Effector memory CD4-positive, alpha-beta T cell (primary cell): ENCODE measurements at regions not wholly inside any gene's neighbourhood (a gene's known extent, or its start where the extent isn't known, plus 50 kb on each side); places are given as distances from the start of the nearest gene placed in this dataset.

Source experiments
- DNase-seq, 3 donors: peaks; one replicate each; pipeline ENCODE4 v3.0.0-alpha.2; 2020
- H3K27ac ChIP-seq: 2 replicates; pipeline ENCODE4 v1.7.0; 2013; ENCODE audit warnings: mild to moderate bottlenecking, low read length, moderate library complexity; ENCODE audit not compliant: insufficient read depth, poor library complexity, severe bottlenecking
- H3K27me3 ChIP-seq: replicated peaks from 2 replicates; pipeline ENCODE4 v1.7.0; 2013; ENCODE audit warnings: mild to moderate bottlenecking, low read length; ENCODE audit not compliant: insufficient read depth, control insufficient read depth, poor library complexity, severe bottlenecking
- H3K36me3 ChIP-seq: 2 replicates; pipeline ENCODE4 v1.7.0; 2013; ENCODE audit warnings: mild to moderate bottlenecking, low read length, moderate library complexity; ENCODE audit not compliant: control insufficient read depth, insufficient read depth
- H3K4me1 ChIP-seq: 2 replicates; pipeline ENCODE4 v1.7.0; 2013; ENCODE audit warnings: low read length, mild to moderate bottlenecking; ENCODE audit not compliant: control insufficient read depth, insufficient read depth, poor library complexity, severe bottlenecking
- H3K4me3 ChIP-seq: 2 replicates; pipeline ENCODE4 v1.7.0; 2013; ENCODE audit warnings: low read length, low read depth, mild to moderate bottlenecking; ENCODE audit not compliant: insufficient read depth, poor library complexity, severe bottlenecking
- H3K9me3 ChIP-seq: 2 replicates; pipeline ENCODE4 v1.7.0; 2013; ENCODE audit warnings: mild to moderate bottlenecking, low read length, moderate library complexity; ENCODE audit not compliant: control insufficient read depth

- no peak for DNase-seq
- H3K27ac ChIP-seq, result no peak overlapping the region
- no peaks in the 10 kb centered on the region for H3K27me3 ChIP-seq
- H3K4me1 ChIP-seq, result no peaks in the 10 kb centered on the region
- H3K9me3 ChIP-seq, result no peaks in the 10 kb centered on the region
- no peak overlapping the region for H3K4me3 ChIP-seq
- no peaks in the 10 kb centered on the region for H3K36me3 ChIP-seq
These were observed 617.0 kb upstream of the CDH18 start for GRCh38 chr5:20604992-20605391.

GRCh38 chr5:20601678-20602100, 613.7 kb upstream of the CDH18 start:
- H3K36me3 ChIP-seq, result no peaks in the 10 kb centered on the region

GRCh38 chr5:20590356-20590755, 602.4 kb upstream of the CDH18 start:
- DNase-seq, result no peak
- no peaks in the 10 kb centered on the region for H3K27me3 ChIP-seq
- H3K27ac ChIP-seq, result no peak overlapping the region
- no peaks in the 10 kb centered on the region for H3K4me1 ChIP-seq
- no peaks in the 10 kb centered on the region for H3K36me3 ChIP-seq
- H3K9me3 ChIP-seq, result no peaks in the 10 kb centered on the region
- H3K4me3 ChIP-seq, result no peak overlapping the region

More at GRCh38 chr5:20601678-20602100, 613.7 kb upstream of the CDH18 start:
- Histone ChIP-seq H3K27me3 (no peaks in the 10 kb centered on the region), H3K4me1 (no peaks in the 10 kb centered on the region), H3K27ac (no peak overlapping the region), H3K9me3 (no peaks in the 10 kb centered on the region), H3K4me3 (no peak overlapping the region)
- no peak for DNase-seq

DNA sequence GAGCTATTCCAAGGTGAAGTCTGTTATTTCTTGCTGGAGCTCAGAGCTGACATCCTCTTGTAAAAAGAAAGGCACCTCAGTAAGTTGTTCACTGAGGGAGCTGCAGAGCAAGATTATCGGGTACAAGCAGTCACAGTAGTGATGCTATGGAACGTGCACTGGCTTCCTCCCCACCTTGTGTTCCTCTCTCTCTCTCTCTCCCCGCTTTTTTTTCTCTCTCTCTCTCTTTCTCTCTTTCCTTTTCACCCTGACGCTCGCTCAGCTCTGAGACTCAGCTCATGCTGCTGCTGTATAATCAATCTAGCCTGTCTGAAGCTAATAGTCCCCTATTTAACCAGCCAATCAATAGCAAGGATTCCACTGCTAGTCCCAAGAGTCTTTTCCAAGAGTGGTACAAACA, 587.6 kb upstream of the CDH18 start:
- no peak overlapping the region for H3K27ac ChIP-seq
- H3K9me3 ChIP-seq, result no peaks in the 10 kb centered on the region
- H3K27me3 ChIP-seq, result no peaks in the 10 kb centered on the region
- no peak overlapping the region for H3K4me3 ChIP-seq
- H3K4me1 ChIP-seq, result no peaks in the 10 kb centered on the region
- DNase-seq, result no peak
- no peaks in the 10 kb centered on the region for H3K36me3 ChIP-seq

GRCh38 chr5:20574576-20574975, 586.6 kb upstream of the CDH18 start:
- Histone ChIP-seq H3K9me3 (no peaks in the 10 kb centered on the region), H3K27me3 (no peaks in the 10 kb centered on the region), H3K4me1 (no peaks in the 10 kb centered on the region), H3K36me3 (no peaks in the 10 kb centered on the region), H3K27ac (no peak overlapping the region), H3K4me3 (no peak overlapping the region)
- DNase-seq, result no peak

GRCh38 chr5:20572614-20573013, 584.6 kb upstream of the CDH18 start:
- DNase-seq, result no peak
- H3K36me3 ChIP-seq, result no peaks in the 10 kb centered on the region
- no peak overlapping the region for H3K27ac ChIP-seq
- no peaks in the 10 kb centered on the region for H3K9me3 ChIP-seq
- no peak overlapping the region for H3K4me3 ChIP-seq
- H3K27me3 ChIP-seq, result no peaks in the 10 kb centered on the region
- H3K4me1 ChIP-seq, result no peaks in the 10 kb centered on the region

- H3K36me3 ChIP-seq, result no peaks in the 10 kb centered on the region
- no peak overlapping the region for H3K27ac ChIP-seq
- DNase-seq, result no peak
- H3K9me3 ChIP-seq, result no peaks in the 10 kb centered on the region
- H3K27me3 ChIP-seq, result no peaks in the 10 kb centered on the region
- H3K4me3 ChIP-seq, result no peak overlapping the region
- no peaks in the 10 kb centered on the region for H3K4me1 ChIP-seq
These were observed 582.5 kb upstream of the CDH18 start for GRCh38 chr5:20570486-20570885.

DNA sequence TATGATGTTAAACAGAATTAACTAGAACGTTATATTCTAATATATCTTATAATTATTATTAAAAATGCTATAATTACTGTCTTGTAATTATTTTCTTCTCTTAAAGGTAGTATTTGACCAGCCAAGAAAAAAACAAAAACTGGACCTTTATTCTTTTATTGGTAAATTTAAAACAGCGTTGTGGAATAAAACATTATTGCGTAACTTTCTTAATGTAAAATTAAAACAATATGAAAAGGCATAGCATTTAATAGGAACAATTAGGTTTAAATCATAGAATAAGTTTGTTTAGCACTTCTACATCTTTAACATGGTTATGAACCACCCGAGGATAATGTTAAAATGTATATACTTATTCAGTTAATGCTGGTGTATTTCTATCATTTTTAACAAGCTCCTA, 574.5 kb upstream of the CDH18 start:
- Histone ChIP-seq H3K4me1 (no peaks in the 10 kb centered on the region), H3K9me3 (no peaks in the 10 kb centered on the region), H3K27ac (no peak overlapping the region), H3K36me3 (no peaks in the 10 kb centered on the region), H3K27me3 (no peaks in the 10 kb centered on the region), H3K4me3 (no peak overlapping the region)
- DNase-seq, result no peak

- H3K4me3 ChIP-seq, result no peak overlapping the region
- no peaks in the 10 kb centered on the region for H3K36me3 ChIP-seq
- H3K9me3 ChIP-seq, result no peaks in the 10 kb centered on the region
- no peak for DNase-seq
- no peak overlapping the region for H3K27ac ChIP-seq
- no peaks in the 10 kb centered on the region for H3K4me1 ChIP-seq
- H3K27me3 ChIP-seq, result no peaks in the 10 kb centered on the region
These were observed 571.8 kb upstream of the CDH18 start for GRCh38 chr5:20559845-20560244.

DNA sequence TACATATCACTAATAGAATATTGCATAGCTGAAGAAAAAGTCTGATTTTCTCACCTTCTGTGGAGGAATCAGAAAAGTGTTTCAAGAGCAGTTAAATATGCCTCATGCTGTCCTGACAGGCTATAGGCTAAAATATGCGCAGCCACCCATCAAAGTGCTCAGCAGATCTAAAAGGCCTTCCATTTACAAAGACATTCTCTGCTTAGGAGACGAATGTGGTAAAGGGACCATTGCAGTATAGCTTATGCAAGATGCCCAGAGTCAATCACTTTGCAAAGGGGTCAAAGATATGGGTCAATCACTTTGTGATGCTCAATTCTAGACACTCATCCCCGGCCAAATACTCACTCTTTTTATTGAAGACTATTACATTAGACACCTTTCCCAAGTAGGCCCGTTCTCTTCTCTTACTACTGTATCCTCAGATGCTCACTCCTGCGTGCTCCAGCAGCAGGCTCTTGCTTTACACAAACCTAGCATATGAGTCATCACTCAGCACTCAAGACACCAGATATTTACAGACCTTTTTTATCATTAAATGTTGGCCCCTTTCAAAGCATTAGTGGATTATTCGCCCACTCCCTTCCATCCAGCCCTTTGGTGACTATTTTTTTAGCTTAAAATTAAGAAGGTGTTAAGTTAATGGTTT, 568.2 kb upstream of the CDH18 start:
- Histone ChIP-seq H3K27me3 (no peaks in the 10 kb centered on the region), H3K4me3 (no peak overlapping the region), H3K27ac (no peak overlapping the region), H3K4me1 (no peaks in the 10 kb centered on the region), H3K36me3 (no peaks in the 10 kb centered on the region), H3K9me3 (no peaks in the 10 kb centered on the region)
- DNase-seq, result no peak
